Thymus (tissue), 11 donors: ENCODE measurements at regions not wholly inside any gene's neighbourhood (a gene's known extent, or its start where the extent isn't known, plus 50 kb on each side); places are given as distances from the start of the nearest gene placed in this dataset.

Experiments
- DNase-seq, 9 donors: peaks; one replicate each; pipeline ENCODE4 v3.0.0-alpha.2; 2013; ENCODE audit warnings: low spot score in 9 of 9, low read depth in 6 of 9, missing footprints in 1 of 9
- H3K27ac ChIP-seq, 2 donors: one replicate each; pipeline ENCODE4 v1.5.1; 2013; ENCODE audit warnings: control low read depth in 1 of 2, low read depth in 1 of 2, low read length in 1 of 2, mild to moderate bottlenecking in 1 of 2, moderate library complexity in 1 of 2
- H3K27me3 ChIP-seq, 2 donors: one replicate each; pipeline ENCODE4 v1.5.1; 2013; ENCODE audit warnings: low read length in 1 of 2; ENCODE audit not compliant: control insufficient read depth in 2 of 2, insufficient read depth in 1 of 2
- H3K36me3 ChIP-seq, 2 donors: one replicate each; pipeline ENCODE4 v1.5.1; 2013; ENCODE audit warnings: low read length in 1 of 2, mild to moderate bottlenecking in 1 of 2, moderate library complexity in 1 of 2; ENCODE audit not compliant: control insufficient read depth in 2 of 2, insufficient read depth in 2 of 2
- H3K4me1 ChIP-seq, 2 donors: one replicate each; pipeline ENCODE4 v1.5.1; 2013; ENCODE audit warnings: low read length in 2 of 2; ENCODE audit not compliant: control insufficient read depth in 2 of 2, insufficient read depth in 2 of 2
- H3K4me3 ChIP-seq, 2 donors: one replicate each; pipeline ENCODE4 v1.5.1; 2013; ENCODE audit warnings: low read length in 2 of 2, control low read depth in 1 of 2, mild to moderate bottlenecking in 1 of 2
- H3K9me3 ChIP-seq, 2 donors: one replicate each; pipeline ENCODE4 v1.5.1; 2013; ENCODE audit warnings: low read length in 1 of 2, mild to moderate bottlenecking in 1 of 2; ENCODE audit not compliant: control insufficient read depth in 2 of 2, insufficient read depth in 1 of 2
- WGBS: extraction: QIAGEN DNeasy Blood & Tissue Kit; methylation state at CpG from one replicate; pipeline ENCODE4 v1.1.7; 2013; 5-methylcytosine and 5-hydroxymethylcytosine counted together
- donor health status: healthy.

- Histone ChIP-seq H3K4me1 (peaks cover 3 to 32% of the 10 kb centered on the region in 2 donors), H3K27me3 (no peaks in the 10 kb centered on the region), H3K4me3 (no peak overlapping the region), H3K27ac (no peak overlapping the region), H3K9me3 (no peaks in the 10 kb centered on the region), H3K36me3 (no peaks in the 10 kb centered on the region)
- 92% methylated on average over 3 of the region's 3 CpGs for WGBS
- DNase-seq, result no peak
These were observed 390.6 kb downstream of the TNS1 start for GRCh38 chr2:217612211-217612610.

- Histone ChIP-seq H3K4me3 (no peak overlapping the region), H3K36me3 (no peaks in the 10 kb centered on the region), H3K4me1 (peaks cover 3 to 32% of the 10 kb centered on the region in 2 donors), H3K27ac (peak overlapping the region in 1 of 2 donors; percentile 84), H3K9me3 (no peaks in the 10 kb centered on the region), H3K27me3 (no peaks in the 10 kb centered on the region)
- WGBS, result 97% methylated on average over 5 of the region's 5 CpGs
- no peak for DNase-seq
These were observed 391.1 kb downstream of the TNS1 start for GRCh38 chr2:217611626-217612127.

GRCh38 chr2:217611056-217611455 is 391.7 kb downstream of the TNS1 start:
- H3K36me3 ChIP-seq, result no peaks in the 10 kb centered on the region
- peak overlapping the region; percentile 84 to 86 for H3K27ac ChIP-seq
- peak in 3 of 9 donors; percentile 6 to 21 (median 9) for DNase-seq
- H3K9me3 ChIP-seq, result no peaks in the 10 kb centered on the region
- no peak overlapping the region for H3K4me3 ChIP-seq
- no peaks in the 10 kb centered on the region for H3K27me3 ChIP-seq
- peaks cover 3 to 32% of the 10 kb centered on the region in 2 donors for H3K4me1 ChIP-seq
- WGBS, result 89% methylated on average over 4 of the region's 4 CpGs

GRCh38 chr2:217610401-217610814 is 392.4 kb downstream of the TNS1 start:
- Histone ChIP-seq H3K9me3 (no peaks in the 10 kb centered on the region), H3K27ac (peak overlapping the region; percentile 84 to 86), H3K27me3 (no peaks in the 10 kb centered on the region), H3K4me1 (peaks cover 3 to 32% of the 10 kb centered on the region in 2 donors), H3K36me3 (no peaks in the 10 kb centered on the region), H3K4me3 (no peak overlapping the region)
- 63% methylated on average over 6 of the region's 6 CpGs for WGBS
- DNase-seq, result peak in 8 of 9 donors; percentile 22 to 80 (median 45)

- no peaks in the 10 kb centered on the region for H3K9me3 ChIP-seq
- peaks cover 0 to 3% of the 10 kb centered on the region in 2 donors for H3K27me3 ChIP-seq
- no peaks in the 10 kb centered on the region for H3K36me3 ChIP-seq
- H3K4me3 ChIP-seq, result no peak overlapping the region
- DNase-seq, result peak in 2 of 9 donors; percentile 7 to 29
- 80% methylated on average over 3 of the region's 3 CpGs for WGBS
- H3K27ac ChIP-seq, result peak overlapping the region; percentile 84 to 86
- peaks cover 3 to 32% of the 10 kb centered on the region in 2 donors for H3K4me1 ChIP-seq
These were observed 392.8 kb downstream of the TNS1 start for GRCh38 chr2:217609952-217610351.

- no peak for DNase-seq
- 39% methylated on average over 1 of the region's 1 CpG for WGBS
These were observed 396.5 kb downstream of the TNS1 start for GRCh38 chr2:217606296-217606695.

GRCh38 chr2:217604527-217605194 is 398.1 kb downstream of the TNS1 start:
- Histone ChIP-seq H3K4me1 (peaks cover 0 to 2% of the 10 kb centered on the region in 2 donors), H3K36me3 (no peaks in the 10 kb centered on the region), H3K4me3 (no peak overlapping the region), H3K27me3 (peaks cover 0 to 11% of the 10 kb centered on the region in 2 donors), H3K9me3 (no peaks in the 10 kb centered on the region), H3K27ac (no peak overlapping the region)
- WGBS, result 77% methylated on average over 9 of the region's 9 CpGs
- DNase-seq, result no peak

More at GRCh38 chr2:217606296-217606695, 396.5 kb downstream of the TNS1 start:
- no peak overlapping the region for H3K4me3 ChIP-seq
- no peak overlapping the region for H3K27ac ChIP-seq
- H3K4me1 ChIP-seq, result peaks cover 3 to 19% of the 10 kb centered on the region in 2 donors
- no peaks in the 10 kb centered on the region for H3K9me3 ChIP-seq
- peaks cover 0 to 9% of the 10 kb centered on the region in 2 donors for H3K27me3 ChIP-seq
- H3K36me3 ChIP-seq, result no peaks in the 10 kb centered on the region

- Histone ChIP-seq H3K27me3 (peaks cover 0 to 14% of the 10 kb centered on the region in 2 donors), H3K9me3 (no peaks in the 10 kb centered on the region), H3K36me3 (no peaks in the 10 kb centered on the region), H3K27ac (no peak overlapping the region), H3K4me3 (no peak overlapping the region), H3K4me1 (no peaks in the 10 kb centered on the region)
- WGBS, result 72% methylated on average over 2 of the region's 2 CpGs
- no peak for DNase-seq
These were observed 401.2 kb downstream of the TNS1 start for GRCh38 chr2:217601601-217602000.

GRCh38 chr2:217599906-217600305 is 402.9 kb downstream of the TNS1 start:
- no peaks in the 10 kb centered on the region for H3K4me1 ChIP-seq
- no peak overlapping the region for H3K4me3 ChIP-seq
- H3K36me3 ChIP-seq, result no peaks in the 10 kb centered on the region
- H3K27ac ChIP-seq, result no peak overlapping the region
- 94% methylated on average over 3 of the region's 3 CpGs for WGBS
- no peaks in the 10 kb centered on the region for H3K9me3 ChIP-seq
- peaks cover 0 to 11% of the 10 kb centered on the region in 2 donors for H3K27me3 ChIP-seq
- DNase-seq, result no peak
